NOMO-1 (cell line): ENCODE measurements at regions not wholly inside any gene's neighbourhood (a gene's known extent, or its start where the extent isn't known, plus 50 kb on each side); places are given as distances from the start of the nearest gene placed in this dataset.

Experiments used
- DNase-seq, 2 experiments: peaks; one replicate each; lab custom pipeline; 2025; ENCODE audit not compliant: unreplicated experiment in 2 of 2; lab: John Stamatoyannopoulos, UW

- peak in 1 of 2 experiments; percentile 36 for DNase-seq
Observed at GRCh38 chr4:12724510-12724909, 759.6 kb downstream of the RAB28 start.

DNA sequence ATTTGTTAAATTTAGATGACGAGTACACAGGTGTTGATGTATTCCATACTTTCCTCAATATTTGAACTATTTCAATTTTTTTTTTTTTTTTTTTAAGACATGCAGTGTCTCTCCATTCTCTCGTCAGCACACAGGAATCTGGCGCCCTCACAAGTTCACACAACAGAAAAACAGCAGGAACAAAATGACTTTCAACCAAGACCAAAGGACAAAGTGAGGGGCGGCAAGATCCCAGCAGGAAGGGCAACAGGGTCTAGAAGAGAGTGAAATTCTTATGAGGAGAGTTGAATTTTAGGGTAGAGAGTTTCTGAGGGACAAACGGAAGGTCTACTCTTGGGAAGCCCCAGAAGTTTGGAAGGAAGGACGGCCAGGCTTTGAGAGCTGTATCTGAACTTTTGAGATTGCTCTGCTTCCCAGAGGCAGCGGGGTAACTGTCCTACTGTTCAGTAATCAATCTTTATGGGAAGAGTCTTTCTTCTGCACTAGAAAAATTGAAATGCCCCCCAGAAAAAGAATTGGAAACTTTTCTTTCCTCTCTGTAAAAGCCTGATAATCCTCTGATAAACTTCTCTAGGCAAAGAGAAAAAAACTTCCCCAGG lies 760.2 kb downstream of the RAB28 start:
- no peak for DNase-seq

DNA sequence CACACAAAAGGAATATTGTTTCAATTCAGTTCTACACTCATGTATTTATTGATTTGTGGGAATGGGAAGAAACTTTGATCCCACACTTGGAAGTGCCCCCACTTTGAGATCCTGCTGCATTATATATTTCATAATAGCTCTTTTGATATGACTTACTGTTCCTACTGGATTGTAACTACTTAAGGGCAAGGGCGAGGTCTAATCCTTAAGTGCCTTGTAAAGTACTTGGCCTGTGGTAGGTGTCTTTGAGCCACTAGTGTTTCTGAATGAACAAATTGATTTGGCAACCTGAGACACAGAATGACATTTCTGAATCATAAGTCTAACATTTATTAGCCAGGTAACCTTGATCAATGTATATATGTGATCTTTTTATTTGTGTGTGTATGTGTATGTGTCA lies 767.2 kb downstream of the RAB28 start:
- DNase-seq: no peak

DNA sequence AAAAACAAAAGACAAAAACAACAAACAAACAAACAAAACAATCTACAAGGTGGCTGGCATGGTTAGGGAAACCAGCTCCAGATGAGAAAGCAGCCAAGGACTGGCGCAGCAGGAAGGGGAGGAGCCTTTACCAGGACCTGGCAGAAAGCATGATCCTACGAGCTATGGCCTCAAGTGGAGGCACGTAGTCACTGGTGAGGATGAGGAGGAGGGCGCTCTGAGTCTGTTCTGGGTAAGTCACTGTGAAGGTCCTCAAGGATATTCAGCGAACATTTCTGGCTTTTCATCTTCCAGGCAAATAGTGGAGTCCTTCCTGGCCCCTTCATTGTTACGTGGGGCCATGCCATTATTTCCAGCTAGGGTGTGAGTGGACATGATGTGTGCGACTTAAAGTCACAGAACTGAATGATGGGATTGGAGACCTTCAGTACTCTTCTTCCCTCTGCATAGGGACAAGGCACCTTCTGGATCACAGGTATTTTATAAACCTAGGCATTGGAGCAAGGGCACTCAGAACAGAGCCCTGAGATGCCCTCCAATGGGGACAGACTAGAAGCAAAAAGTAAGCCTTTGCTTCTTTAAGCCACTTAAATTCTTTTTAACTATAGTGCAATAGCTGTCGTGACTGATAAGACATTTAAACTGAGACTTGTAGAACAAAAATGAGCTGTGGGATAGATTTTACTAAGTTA lies 771.3 kb downstream of the RAB28 start:
- DNase-seq: no peak

DNA sequence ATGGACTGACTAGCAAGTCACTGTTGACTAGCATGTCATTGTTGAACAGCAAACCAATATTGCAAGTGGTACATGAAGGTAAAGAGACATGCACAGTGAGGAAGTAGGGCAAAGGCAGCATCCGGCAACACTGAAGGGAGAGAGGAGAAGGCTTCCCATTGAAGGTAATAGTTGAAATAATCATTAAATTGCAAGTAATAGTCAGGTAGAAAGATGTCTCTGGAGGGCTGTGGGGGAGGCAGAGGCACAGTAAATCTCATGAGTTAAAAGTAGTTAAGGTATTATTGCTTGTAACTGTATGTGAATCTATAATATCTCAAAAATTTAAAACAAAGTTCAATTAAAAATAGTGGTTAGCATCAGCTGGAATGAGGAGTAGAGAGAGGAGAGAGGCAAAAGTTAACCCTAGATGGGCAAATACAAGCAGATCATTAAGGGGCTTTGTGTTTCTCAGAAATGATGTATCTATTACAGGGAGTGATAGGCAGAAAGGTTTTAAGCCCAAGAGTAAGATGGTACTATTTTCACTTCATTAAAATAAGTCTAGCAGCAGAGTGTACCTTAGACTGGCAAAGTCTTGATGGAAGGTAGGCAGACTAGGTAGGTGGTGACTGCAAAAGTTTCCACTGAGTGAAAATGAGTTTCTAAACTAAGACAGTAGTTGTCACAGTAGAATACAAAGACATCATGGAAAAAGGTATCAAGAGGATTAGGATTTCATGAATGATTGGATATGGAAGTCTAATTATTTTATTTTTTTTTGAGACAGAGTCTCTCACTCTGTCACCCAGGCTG lies 776.6 kb downstream of the RAB28 start:
- no peak for DNase-seq

DNA sequence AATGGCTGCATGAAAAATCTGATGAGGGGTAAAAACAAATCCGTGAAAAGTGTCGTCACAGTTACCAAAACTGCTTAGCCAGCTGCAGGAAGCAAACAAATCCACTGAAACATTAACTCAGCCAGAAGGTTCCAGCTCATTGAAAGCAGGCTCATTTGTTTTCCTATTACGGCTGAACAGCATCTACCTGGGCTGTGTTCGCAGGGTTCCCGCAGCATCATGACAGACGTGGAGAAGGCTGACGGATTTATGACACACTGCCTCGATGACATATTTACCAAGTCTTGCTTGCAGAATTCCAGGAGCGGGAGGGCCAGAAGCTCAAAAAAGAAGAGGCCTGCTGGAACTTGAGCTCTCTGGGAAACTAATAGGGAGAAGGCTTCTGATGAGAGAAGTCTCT lies 781.1 kb downstream of the RAB28 start:
- DNase-seq: no peak

DNA sequence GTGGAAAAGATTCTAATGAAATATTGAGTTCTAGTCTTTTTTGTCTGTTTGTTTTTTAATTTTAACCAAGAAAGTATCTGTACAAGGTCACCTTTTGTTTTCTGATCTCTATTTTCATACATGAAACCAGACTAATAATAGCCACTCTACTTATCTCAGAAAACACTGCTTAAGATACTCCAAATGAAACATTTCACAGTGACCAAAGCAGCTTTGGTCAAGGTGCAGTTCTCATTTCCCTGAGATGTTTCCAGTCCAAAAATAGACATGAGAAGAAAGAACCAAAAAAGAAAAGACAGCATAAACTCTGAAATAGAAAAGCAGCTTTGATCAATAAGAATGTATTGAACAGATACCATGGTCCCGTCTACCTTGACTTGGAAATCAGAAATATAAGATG lies 782.8 kb downstream of the RAB28 start:
- DNase-seq: no peak

DNA sequence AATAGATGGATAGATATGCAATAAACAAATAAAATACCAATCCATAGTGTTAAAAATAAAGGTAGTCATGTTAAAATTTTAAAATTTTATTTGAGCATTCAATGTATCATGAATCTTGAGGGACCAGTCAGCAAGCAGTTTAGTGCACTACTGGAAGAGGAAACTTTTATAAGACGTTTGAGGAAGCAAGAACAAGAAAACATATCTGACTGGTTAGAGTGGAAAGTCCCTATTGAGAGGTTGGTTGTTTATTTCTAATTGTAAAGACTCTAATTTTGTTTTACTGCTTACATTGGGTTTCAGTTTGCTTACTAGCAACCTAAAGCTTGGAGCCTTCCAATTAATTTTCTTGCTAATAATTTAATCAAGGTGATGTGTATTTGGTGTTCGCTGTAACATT lies 786.2 kb downstream of the RAB28 start:
- no peak for DNase-seq

DNA sequence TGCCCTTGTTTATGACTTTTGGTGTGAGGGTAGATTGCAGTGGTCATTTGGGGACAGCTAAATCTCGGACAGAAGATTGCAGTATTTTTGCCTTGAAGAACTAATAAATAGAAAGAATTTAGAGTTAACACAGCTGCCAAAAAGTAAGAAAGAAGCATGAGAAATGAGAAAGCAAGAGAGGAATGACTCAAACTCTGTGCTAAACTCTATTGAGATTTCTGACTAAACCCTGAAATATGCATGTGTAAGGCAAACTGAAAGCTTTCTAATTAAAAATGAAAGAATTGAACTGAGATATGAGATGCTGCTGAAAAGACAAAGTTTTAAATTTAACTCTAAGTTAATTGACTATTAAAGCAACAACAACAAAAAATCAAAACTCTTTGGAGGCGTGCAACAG lies 791.3 kb downstream of the RAB28 start:
- DNase-seq: no peak

- DNase-seq: no peak
Observed at GRCh38 chr4:12691168-12691567, 793.0 kb downstream of the RAB28 start.

DNA sequence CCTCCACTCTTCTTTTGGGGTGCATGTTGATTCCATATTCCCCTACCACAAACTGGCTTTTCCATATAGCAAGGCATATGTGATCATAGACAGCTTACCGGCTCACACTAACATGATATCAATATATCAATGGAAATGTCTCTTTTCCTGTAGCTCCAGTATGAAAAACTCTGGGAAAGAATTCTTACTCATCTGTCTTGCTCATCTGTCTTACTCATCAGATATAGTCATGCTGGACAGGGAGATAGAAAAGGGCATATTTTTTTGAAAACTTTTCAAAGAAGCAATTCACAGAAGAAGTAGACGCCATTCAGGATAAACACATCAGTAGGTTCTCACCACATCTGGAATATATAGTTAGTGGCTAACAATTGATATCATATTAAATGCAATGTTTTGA lies 794.7 kb downstream of the RAB28 start:
- no peak for DNase-seq

GRCh38 chr4:12679217-12679616 lies 804.9 kb downstream of the RAB28 start:
- no peak for DNase-seq

DNA sequence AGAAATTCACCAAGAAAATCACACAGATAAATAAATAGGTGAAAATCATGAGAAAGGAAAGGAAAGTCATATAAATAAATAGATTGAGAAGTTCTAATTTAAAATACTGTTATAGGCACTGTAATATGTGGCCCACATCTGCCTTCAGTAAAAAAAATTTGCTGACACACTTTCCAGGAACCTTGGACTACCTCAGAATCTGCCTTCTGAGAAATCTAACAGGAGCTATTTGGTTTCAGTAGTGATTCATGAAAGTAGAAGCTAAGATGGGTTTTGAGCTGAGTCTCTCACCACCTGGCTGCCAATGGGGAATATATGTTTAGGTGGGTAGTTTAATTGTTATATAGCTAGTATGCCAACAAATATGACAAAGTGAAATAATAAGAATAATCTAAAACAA lies 810.0 kb downstream of the RAB28 start:
- DNase-seq: no peak

GRCh38 chr4:12672303-12672702 lies 811.8 kb downstream of the RAB28 start:
- DNase-seq: no peak

GRCh38 chr4:12658146-12658545 lies 826.0 kb downstream of the RAB28 start:
- no peak for DNase-seq

- DNase-seq: no peak
Observed at GRCh38 chr4:12651876-12652275, 832.3 kb downstream of the RAB28 start.

GRCh38 chr4:12645732-12646131 lies 838.4 kb downstream of the RAB28 start:
- DNase-seq: no peak

- no peak for DNase-seq
Observed at GRCh38 chr4:12644261-12644660, 839.9 kb downstream of the RAB28 start.

GRCh38 chr4:12636191-12636590 lies 847.9 kb downstream of the RAB28 start:
- no peak for DNase-seq

- DNase-seq: peak; percentile 15 to 46
Observed at GRCh38 chr4:12635629-12636028, 848.5 kb downstream of the RAB28 start.

GRCh38 chr4:12633053-12633651 lies 851.0 kb downstream of the RAB28 start:
- DNase-seq: peak; percentile 7 to 45

DNA sequence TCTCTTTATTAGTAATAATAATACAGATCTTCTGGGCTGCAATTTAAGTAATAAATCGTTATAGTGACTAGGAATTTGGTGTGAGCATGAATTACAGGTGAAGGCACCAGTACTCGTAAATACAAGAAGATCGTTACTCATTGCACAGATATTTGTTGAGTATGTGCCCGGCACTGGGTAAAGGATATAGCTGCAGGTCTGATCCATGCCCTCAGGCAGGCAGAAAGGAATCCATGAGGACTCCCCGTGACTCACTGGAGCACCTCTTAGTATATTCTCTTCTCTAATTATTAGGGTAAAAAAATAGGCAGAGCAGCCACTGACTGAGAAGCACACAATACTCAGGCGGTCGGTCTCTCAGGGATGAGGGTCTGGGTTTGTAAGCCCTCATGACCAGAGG lies 868.3 kb downstream of the RAB28 start:
- DNase-seq: no peak
